Right forelimb (tissue), 1 donor: ENCODE measurements at regions not wholly inside any gene's neighbourhood (a gene's known extent, or its start where the extent isn't known, plus 50 kb on each side); places are given as distances from the start of the nearest gene placed in this dataset.
A peak's percentile ranks its signal among the peaks of the same experiment; 100 is the strongest.
"Not testable (repeated sequence)": the region's sequence is repeated elsewhere in the genome, so short reads cannot be mapped to it uniquely, and the experiment has no call there.

Experiments used
- DNase-seq: peaks from one replicate; pipeline ENCODE4 v3.0.0-alpha.2; 2018

DNA sequence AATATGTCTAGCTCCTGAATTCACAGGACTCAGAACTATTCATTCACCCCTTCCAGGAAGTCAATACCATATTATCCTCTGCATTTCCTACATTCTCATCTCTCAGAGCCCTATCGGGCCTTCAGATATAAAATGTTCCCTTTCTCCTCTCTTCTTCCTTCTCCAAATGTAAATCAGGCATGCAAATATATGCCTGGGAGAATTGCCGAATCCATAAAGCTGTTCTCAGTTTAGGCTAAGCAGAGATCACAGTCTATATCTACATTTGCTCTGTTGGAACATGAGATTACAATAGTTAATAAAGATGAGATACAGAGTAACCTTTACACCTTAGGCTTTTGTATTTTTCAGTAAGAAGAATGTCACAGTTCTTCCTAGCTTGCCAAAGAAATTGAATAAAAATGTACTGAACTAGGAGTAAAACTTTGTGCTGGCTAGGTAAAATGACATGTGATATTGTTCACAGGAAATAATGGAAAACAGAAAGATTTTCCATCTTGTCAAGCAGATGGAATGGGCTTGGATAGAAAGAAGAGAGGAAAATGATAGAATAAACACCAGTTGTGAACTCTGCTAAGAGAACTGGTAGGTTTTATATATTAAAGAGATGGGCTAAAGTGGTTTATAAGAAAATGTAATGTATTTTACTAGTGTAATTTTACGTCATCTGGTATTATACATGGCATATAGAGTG, 161.5 kb downstream of the NRIP1 start:
- no peak for DNase-seq

GRCh38 chr21:14901482-14901958, 163.3 kb downstream of the NRIP1 start:
- no peak for DNase-seq

GRCh38 chr21:14900611-14901010, 164.2 kb downstream of the NRIP1 start:
- DNase-seq = no peak

GRCh38 chr21:14900058-14900457, 164.7 kb downstream of the NRIP1 start:
- DNase-seq = no peak

DNA sequence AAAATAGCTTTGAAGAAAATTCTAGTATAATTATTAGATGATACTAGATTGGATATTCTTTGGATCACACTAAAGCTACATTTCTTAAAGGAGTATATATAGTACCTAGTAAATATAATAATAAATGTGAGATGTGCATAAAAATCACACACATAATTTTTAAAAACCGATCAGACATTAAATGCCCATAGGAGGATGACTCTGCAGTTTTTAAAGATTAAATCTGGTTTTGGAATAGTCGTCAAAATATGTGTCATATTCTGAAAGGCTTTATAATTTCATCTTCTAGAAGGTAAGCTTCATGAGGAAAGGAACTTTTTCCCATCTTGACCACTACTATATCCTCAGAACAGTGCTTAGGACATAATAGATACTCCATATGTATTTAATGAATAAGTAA, 169.0 kb downstream of the NRIP1 start:
- DNase-seq = no peak

DNA sequence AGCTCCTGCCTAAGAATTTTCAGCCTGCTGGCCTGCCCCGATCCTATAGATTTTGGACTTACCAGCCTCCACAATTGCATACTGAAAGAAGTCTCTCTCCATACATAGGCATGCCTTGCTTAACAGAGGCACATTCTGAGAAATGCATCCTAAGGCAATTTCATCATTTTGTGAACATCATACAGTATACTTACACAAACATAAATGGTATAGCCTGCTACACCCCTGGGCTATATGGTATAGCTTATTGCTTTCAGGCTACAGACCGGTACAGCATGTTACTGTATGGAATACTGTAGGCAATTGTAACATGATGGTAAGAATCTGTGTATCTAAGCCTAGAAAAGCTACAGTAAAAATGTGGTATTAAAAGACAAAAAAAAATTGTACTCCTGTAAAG, 174.7 kb downstream of the NRIP1 start:
- DNase-seq = no peak

- no peak for DNase-seq
Observed at GRCh38 chr21:14889080-14889810, 175.6 kb downstream of the NRIP1 start.

GRCh38 chr21:14888202-14888601, 176.6 kb downstream of the NRIP1 start:
- no peak for DNase-seq

- DNase-seq = no peak
Observed at GRCh38 chr21:14886001-14886400, 178.8 kb downstream of the NRIP1 start.

DNA sequence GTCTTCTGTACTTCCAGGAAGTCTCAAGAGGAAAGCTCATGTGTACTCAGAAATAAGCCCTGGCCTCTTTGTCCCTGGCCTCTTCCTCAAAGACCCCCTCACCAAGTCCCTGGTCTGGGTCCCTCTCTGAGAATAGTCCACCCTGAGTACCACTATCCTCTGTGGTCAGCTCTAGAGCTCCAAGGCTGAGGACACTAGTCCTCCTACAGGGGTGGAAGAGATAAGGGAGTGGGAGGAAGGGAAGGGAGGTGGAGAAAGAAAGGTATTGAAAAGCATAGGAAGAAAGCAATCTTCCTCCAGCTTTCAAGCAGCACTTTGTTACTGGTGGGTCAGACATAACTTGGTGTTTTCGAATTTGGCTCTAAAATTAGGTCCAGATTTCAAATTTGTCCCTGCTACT, 181.4 kb downstream of the NRIP1 start:
- DNase-seq = no peak

GRCh38 chr21:14882545-14882944, 182.3 kb downstream of the NRIP1 start:
- DNase-seq = not testable (repeated sequence)

- no peak for DNase-seq
Observed at GRCh38 chr21:14881863-14882499, 182.8 kb downstream of the NRIP1 start.

DNA sequence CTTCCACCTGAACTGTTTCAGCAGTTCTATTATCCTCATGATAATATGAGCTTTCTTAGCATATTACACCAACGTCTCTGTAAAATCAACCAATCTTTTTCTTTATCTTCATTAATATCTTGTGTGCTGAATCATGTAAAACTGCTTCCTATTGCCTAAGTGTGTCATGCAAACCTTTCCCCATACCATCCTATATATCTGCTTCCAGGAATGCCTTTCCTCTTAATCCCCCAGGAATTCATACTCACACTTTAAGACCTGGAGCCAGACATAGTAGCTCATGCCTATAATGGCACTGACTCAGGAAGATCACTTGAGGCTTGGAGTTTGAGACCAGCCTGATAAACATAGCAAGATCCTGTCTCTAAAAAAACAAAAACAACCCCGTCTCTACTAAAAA, 183.9 kb downstream of the NRIP1 start:
- no peak for DNase-seq

DNA sequence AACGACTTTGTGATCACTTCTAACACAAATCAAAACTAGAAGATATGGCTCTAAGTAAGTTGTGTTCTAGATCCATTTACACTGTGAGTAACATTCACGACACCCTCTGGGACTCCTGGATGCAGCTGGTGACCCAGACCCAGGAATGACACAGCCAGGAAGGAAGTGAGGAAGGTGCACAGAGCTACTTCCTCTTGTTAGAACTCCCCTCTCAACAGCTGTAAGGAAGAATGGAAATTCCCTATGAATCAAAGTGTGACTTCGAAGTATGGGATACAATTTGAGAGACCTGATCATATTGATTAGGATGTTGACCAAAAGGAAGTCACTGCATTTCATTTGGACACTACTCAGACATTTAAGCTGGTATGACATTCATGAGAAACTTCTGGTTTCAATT, 185.3 kb downstream of the NRIP1 start:
- no peak for DNase-seq

DNA sequence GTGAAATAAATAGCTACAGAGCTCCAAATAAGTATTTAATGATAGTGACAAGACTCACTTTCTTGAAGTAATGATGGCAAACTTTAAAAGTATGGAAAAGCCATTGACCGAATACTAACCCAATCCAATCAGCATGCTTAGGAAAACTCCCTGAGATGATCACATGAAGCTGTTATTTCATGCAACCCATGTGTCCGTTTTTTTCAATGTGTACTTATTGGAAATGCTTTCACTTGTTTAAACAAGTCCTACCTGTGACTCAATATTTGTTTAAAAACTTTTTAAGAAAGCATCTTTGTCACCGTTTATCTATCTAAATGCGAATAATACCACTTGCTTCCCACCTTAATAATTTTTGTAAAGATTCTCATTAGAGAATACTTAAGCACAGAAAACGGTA, 185.8 kb downstream of the NRIP1 start:
- no peak for DNase-seq

GRCh38 chr21:14877581-14878228, 187.1 kb downstream of the NRIP1 start:
- DNase-seq = no peak

- DNase-seq = no peak
Observed at GRCh38 chr21:14876524-14876840, 188.3 kb downstream of the NRIP1 start.

DNA sequence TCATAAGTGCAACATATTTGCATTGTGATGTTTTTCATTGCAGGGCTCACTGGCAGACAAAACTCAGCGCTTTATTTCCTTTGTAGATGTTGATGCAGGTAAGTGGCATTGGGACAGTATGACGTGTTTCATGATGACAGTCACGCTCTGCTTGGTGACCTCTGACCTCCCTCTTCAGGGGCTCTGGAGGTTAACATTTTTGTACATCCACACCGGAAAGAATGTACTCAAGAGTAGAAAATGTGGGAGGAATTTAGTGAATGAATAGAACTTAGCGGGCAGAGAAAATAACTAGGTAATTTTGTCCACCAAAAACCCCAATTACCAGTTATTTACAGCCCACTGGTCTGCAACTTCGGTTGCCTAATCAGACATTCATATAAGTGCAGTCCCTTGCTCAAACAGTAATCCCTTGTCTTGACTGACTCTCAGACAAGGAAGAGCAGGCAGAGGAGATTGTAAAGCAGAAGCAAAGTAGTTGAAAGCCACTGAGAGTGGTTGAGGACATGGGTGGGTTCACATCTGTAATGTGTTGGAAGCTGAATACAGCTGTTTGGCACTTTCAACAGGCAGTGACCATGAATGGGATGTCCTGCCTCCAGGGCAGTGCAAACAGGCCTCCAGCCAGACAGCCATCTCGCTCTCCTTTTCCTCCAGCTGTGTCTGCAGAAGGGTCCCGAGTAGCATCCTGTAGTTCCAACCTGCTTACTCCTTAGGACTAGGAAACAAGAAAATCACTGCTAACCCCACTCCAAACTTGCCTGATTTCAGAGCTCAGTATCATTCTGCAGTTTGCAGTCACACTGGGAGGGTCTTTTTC, 188.9 kb downstream of the NRIP1 start:
- peak; percentile 50 for DNase-seq

GRCh38 chr21:14875186-14875585, 189.6 kb downstream of the NRIP1 start:
- no peak for DNase-seq

- DNase-seq = no peak
Observed at GRCh38 chr21:14874379-14874778, 190.4 kb downstream of the NRIP1 start.

DNA sequence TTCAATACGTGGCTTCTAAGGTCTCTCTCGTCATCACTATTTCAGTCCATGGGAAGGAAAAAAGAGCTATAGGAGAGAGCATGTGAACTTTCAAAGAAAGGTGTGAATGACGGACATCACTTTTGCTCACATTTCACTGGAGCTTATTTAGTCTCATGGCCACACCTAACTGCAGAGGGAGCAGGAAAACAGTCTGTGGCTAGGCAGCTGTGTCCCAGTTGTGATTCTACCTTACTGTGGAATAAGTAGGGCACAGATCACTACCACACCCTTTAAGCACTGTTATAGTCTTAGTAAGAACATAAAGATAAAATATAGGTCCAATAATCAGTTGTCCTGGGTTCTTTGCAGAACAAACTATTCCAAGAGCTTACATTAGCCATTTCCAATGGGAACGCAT, 192.9 kb downstream of the NRIP1 start:
- no peak for DNase-seq

- DNase-seq = no peak
Observed at GRCh38 chr21:14870853-14871149, 194.0 kb downstream of the NRIP1 start.
